GM18868 (cell line): ENCODE measurements at regions not wholly inside any gene's neighbourhood (a gene's known extent, or its start where the extent isn't known, plus 50 kb on each side); places are given as distances from the start of the nearest gene placed in this dataset.

Experiments
- ATAC-seq: cut with Tn5 transposase; IDR thresholded peaks from one replicate; pipeline ENCODE4 v1.9.1; 2021; ENCODE audit warnings: mild to moderate bottlenecking, moderate library complexity; ENCODE audit not compliant: unreplicated experiment

DNA sequence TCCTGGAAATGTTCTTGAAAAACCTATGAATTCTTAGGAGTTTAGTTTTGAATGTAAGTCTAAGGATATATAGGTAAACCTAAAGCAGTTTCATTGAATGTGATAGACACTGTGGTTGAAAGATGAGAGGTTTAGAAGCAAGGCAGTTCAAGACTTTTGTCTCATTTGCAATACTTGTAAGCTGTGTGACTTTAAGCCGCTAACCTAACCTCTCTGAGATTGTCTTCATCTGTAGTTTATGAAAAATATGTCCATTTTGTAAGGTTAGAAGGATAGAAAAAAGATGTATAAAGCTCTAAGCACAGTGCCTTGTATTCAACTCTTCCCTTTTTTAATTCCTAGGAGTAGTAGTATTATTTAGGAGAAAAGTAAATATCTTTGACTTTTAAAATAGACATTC lies 306.6 kb upstream of the ARRDC4 start:
- ATAC-seq: no peak

- no peak for ATAC-seq
These were observed 305.9 kb upstream of the ARRDC4 start for GRCh38 chr15:97654481-97655076.

- ATAC-seq: no peak
These were observed 298.7 kb upstream of the ARRDC4 start for GRCh38 chr15:97661796-97662195.

DNA sequence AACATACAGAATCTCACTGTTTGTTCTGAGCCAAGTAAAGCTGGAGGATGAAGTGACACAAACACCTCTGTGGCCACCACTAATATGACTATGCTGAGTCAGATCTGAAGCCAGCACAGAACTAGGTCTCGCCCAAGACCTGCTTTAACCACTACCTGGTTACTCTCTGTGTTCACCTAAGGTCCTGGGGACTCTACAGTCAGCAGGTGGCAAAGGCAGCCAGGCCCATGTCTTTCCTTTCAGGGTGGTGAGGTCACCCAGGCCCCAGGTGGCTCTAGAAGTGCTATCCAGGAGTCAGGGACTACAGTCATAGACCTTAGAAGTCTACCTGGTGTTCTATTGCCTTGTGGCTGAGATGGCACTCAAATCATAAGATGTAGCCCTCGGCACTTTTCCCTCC lies 287.9 kb upstream of the ARRDC4 start:
- ATAC-seq: no peak

GRCh38 chr15:97678656-97679055 lies 281.8 kb upstream of the ARRDC4 start:
- ATAC-seq: no peak

DNA sequence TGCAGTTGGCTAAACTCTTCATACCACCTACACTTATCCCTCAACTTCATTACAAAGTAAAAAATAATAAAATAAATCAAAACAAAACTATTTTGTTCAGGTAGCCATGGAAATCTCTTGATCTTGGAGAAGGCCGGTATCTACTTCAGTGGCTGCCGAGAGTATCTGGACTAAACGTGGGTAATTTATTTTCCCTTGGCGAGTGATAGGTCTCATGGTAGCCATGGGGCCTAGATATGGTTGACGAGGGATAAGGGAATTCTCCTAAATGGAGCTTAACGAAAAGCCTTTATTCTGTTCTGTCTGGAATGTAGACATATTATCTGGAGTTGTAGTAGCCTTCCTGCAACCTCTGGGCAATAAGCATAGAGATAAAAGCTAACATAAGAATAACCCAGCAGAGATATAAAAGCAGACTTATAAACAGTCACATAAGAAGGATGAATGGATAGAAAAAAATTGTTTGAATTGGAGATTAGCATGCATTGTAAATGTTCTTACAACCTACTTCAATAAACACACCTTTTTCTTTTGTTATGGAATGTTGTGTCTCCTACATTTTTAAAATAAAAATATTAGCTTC lies 281.3 kb upstream of the ARRDC4 start:
- ATAC-seq: no peak

GRCh38 chr15:97680606-97681220 lies 279.8 kb upstream of the ARRDC4 start:
- no peak for ATAC-seq

DNA sequence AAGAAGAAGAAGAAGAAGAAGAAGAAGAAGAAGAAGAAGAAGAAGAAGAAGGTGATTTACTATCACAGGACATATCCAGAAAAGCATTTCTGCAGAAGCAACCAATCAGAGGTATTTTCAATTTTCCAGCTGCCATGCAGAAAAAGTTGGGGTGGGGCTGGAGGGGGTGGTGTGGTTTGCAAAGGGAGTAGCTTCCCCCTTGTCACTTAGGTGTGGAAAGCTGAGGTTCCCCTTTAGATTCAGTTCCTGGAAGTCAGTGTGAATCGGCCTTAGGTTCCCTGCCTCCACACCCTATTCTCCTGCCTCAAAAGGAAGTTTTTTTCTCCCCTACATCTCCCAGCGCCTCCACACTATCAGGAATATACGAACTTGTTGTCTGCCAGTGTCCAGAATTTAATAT lies 276.7 kb upstream of the ARRDC4 start:
- ATAC-seq: no peak

GRCh38 chr15:97684249-97684648 lies 276.3 kb upstream of the ARRDC4 start:
- ATAC-seq: no peak

GRCh38 chr15:97686324-97686723 lies 274.2 kb upstream of the ARRDC4 start:
- ATAC-seq: no peak

DNA sequence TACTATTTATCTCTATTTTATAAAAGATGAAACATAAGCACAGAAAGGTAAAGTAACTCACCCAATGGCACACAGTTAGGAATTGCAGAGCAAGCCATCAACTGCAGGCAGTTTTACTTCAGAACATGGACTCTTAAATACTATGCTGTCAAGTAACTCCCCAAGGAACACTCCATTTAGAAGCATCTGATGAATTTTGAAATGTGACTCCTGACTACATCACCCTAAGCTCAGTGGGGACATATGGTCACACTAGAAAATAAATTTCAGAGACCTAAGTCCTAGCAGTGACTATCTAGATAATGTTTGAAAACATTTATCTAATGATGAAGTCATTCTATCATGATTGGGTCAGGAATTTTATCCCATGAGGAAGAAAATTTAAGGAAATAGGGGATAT lies 272.8 kb upstream of the ARRDC4 start:
- ATAC-seq: no peak

- no peak for ATAC-seq
These were observed 272.3 kb upstream of the ARRDC4 start for GRCh38 chr15:97688177-97688576.

- no peak for ATAC-seq
These were observed 271.6 kb upstream of the ARRDC4 start for GRCh38 chr15:97688886-97689285.

GRCh38 chr15:97691078-97691477 lies 269.4 kb upstream of the ARRDC4 start:
- ATAC-seq: no peak

- no peak for ATAC-seq
These were observed 268.7 kb upstream of the ARRDC4 start for GRCh38 chr15:97691799-97692198.

DNA sequence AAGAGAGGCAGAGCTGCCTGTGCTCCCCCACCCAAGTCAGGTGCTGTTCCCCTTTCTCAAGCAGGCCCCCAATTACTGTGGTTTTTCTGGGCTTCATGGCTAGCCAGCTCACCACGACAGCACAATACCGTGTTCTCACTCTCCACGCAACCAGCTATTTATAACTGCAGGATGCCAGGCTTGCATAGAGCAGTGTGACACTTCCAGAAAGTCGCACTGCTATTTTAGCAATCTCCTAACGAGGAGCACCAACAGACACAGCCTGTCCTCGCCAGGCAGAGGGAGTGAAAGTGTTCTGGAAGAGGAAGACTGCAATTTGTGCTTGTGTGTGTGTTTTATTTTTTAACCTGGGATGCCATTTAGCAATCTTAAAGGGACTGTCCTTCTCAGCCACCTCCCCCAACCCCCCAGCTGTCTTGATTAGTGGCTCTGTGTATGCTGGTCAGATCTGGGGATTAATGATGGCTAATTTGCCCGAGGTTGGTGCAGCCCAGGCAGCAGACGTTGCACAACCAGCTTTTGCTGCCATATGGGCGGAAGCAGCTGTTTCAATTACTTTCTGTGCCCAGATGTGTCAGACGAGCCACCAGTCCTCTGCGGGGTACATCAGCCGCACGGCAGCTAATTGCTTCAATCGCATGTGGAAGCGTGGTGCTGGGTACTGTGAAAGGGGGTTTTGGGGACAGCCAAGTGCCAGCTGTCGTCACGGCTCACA lies 268.0 kb upstream of the ARRDC4 start:
- ATAC-seq: no peak

- ATAC-seq: no peak
These were observed 266.0 kb upstream of the ARRDC4 start for GRCh38 chr15:97694456-97694855.

DNA sequence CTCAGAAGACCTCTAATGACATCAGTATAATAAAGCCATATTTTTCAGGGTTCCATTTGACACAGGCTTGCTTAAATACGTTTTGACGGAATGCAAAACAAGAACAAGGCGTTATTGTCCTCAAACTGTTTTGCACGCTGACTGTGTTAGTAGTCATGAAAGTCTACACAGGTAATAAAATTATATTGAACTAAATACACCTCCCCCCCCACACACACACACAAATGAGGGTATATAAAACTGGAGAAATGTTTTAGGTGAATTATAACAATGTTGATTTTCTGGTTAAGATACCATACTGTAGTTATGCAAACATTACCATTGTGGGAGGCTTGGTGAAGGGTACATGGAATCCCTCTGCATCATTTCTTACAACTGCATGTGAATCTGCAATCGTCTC lies 257.1 kb upstream of the ARRDC4 start:
- no peak for ATAC-seq

- no peak for ATAC-seq
These were observed 254.4 kb upstream of the ARRDC4 start for GRCh38 chr15:97706059-97706458.

- ATAC-seq: no peak
These were observed 252.3 kb upstream of the ARRDC4 start for GRCh38 chr15:97708252-97708651.

DNA sequence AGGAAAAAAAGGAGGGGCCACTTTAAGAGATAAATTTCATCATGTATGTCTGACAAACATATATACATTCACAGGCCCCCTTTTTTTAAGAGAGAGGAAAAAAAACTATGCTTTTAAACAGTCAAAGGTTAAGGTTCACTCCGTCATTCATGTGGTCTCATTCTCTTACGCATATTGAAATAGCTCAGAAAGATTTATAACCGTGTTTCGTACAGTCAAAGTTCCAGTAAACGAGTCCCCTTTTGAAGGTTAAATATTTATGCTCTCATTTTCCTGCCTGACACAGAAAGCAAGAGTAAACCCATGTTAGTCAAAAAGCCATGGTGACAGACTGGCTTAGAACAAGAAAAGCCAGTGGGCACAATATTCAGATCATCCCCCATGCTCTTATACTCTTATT lies 248.0 kb upstream of the ARRDC4 start:
- no peak for ATAC-seq

- ATAC-seq: no peak
These were observed 242.7 kb upstream of the ARRDC4 start for GRCh38 chr15:97717806-97718205.
